NT2/D1 (cell line): ENCODE measurements at regions not wholly inside any gene's neighbourhood (a gene's known extent, or its start where the extent isn't known, plus 50 kb on each side); places are given as distances from the start of the nearest gene placed in this dataset.

Experiments used
- DNase-seq: peaks from one replicate; pipeline ENCODE4 v3.0.0-alpha.2; 2011; ENCODE audit warnings: low read depth, low spot score
- H3K27me3 ChIP-seq: 2 replicates; pipeline ENCODE4 v1.6.0; 2011; ENCODE audit warnings: mild to moderate bottlenecking; ENCODE audit not compliant: insufficient read length, insufficient read depth
- H3K36me3 ChIP-seq: 2 replicates; pipeline ENCODE4 v1.6.1; 2011; ENCODE audit warnings: mild to moderate bottlenecking, low read length, mixed read lengths; ENCODE audit not compliant: insufficient read depth, insufficient read length
- H3K4me1 ChIP-seq: 2 replicates; pipeline ENCODE4 v1.5.1; 2011; ENCODE audit not compliant: insufficient read depth, insufficient read length
- H3K4me3 ChIP-seq: 2 replicates; pipeline ENCODE4 v1.5.1; 2011; ENCODE audit warnings: low read depth; ENCODE audit not compliant: insufficient read length
- H3K9ac ChIP-seq: 2 replicates; pipeline ENCODE4 v1.6.0; 2011; ENCODE audit warnings: low read depth; ENCODE audit not compliant: insufficient read length
- H3K9me3 ChIP-seq: 2 replicates; pipeline ENCODE4 v1.5.1; 2011; ENCODE audit warnings: mild to moderate bottlenecking, low read length; ENCODE audit not compliant: insufficient read depth
- SUZ12 ChIP-seq: IDR thresholded peaks from 2 replicates; pipeline ENCODE4 v1.6.1; 2011; ENCODE audit not compliant: insufficient read length, insufficient read depth; ENCODE audit errors: extremely low read depth
- YY1 ChIP-seq: IDR thresholded peaks from 2 replicates; pipeline ENCODE4 v1.6.1; 2011; ENCODE audit not compliant: insufficient read length, insufficient read depth
- ZNF274 ChIP-seq: IDR thresholded peaks from 2 replicates; pipeline ENCODE4 v1.6.1; 2011; ENCODE audit warnings: mild to moderate bottlenecking, low read depth, low read length

- TF ChIP-seq YY1 (no peak), SUZ12 (no peak), ZNF274 (no peak)
- Histone ChIP-seq H3K9me3 (no peaks in the 10 kb centered on the region), H3K27me3 (peaks cover 24% of the 10 kb centered on the region), H3K4me1 (peaks cover 3% of the 10 kb centered on the region), H3K4me3 (no peak overlapping the region), H3K9ac (no peak overlapping the region), H3K36me3 (no peaks in the 10 kb centered on the region)
- no peak for DNase-seq
These were observed 243.5 kb downstream of the BUD13 start for GRCh38 chr11:116529271-116529670.

- DNase-seq = no peak
- Histone ChIP-seq H3K27me3 (peaks cover 21% of the 10 kb centered on the region), H3K4me3 (no peak overlapping the region)
These were observed 245.4 kb downstream of the BUD13 start for GRCh38 chr11:116527180-116527991.

DNA sequence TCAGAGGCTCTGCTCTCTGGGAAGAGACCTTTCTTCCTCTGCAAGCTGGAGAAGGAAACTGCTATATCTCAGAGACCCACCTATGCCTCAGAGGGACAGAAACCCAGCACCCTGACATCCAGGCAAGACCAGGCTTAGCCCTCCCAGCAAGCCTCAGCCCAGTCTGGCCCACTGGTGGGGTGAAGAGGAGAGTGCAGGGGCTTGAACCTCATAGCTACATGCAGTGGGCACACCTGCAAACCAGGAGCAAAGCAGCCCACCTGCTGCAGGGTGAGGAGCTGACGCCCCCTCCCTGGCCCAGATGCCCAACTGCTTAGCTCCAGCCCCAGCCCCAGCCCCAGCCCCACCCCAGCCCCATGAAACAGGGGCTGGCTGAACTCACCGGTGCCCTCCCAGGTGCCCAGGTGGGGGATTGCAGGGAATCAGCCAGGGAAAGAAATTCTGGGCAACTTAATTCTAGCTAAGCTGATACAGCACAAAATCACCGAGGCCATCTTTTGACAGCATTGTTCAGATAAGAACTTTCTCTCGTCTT, 246.8 kb downstream of the BUD13 start:
- DNase-seq = no peak
- H3K27me3 ChIP-seq = peaks cover 8% of the 10 kb centered on the region
- H3K4me3 ChIP-seq = no peak overlapping the region
- no peaks in the 10 kb centered on the region for H3K4me1 ChIP-seq
- H3K9me3 ChIP-seq = no peaks in the 10 kb centered on the region
- no peak overlapping the region for H3K9ac ChIP-seq
- H3K36me3 ChIP-seq = no peaks in the 10 kb centered on the region
- TF ChIP-seq ZNF274 (no peak), YY1 (no peak), SUZ12 (no peak)

More at GRCh38 chr11:116527180-116527991, 245.4 kb downstream of the BUD13 start:
- Histone ChIP-seq H3K9me3 (no peaks in the 10 kb centered on the region), H3K9ac (no peak overlapping the region), H3K4me1 (no peaks in the 10 kb centered on the region), H3K36me3 (no peaks in the 10 kb centered on the region)
- TF ChIP-seq YY1 (no peak), ZNF274 (no peak), SUZ12 (no peak)

DNA sequence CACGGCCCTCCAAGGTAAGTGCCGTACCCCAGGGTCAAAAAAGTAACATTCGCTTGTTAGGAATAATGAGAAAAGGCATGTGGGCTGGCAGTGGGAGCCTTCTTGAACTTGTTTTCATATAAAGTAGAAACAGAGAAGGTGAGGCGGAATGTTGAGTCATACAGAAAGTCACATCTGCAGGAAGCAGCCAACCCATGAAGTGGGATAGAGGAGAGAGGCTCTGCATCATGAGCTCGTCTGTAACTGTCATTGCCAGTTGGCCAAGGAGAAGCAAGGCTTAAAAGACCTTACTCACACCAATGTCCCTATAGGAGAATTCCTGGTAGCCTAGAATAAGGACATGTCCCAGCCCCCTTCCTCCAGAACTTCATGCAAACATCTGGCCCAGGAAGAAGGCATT, 253.3 kb downstream of the BUD13 start:
- Histone ChIP-seq H3K9ac (no peak overlapping the region), H3K4me3 (no peak overlapping the region), H3K27me3 (no peaks in the 10 kb centered on the region), H3K4me1 (no peaks in the 10 kb centered on the region), H3K9me3 (no peaks in the 10 kb centered on the region), H3K36me3 (no peaks in the 10 kb centered on the region)
- DNase-seq = no peak
- no peak for TF ChIP-seq SUZ12
- TF ChIP-seq YY1 = no peak
- TF ChIP-seq ZNF274 = no peak

GRCh38 chr11:116518141-116518540, 254.6 kb downstream of the BUD13 start:
- Histone ChIP-seq H3K9me3 (no peaks in the 10 kb centered on the region), H3K4me1 (no peaks in the 10 kb centered on the region), H3K27me3 (no peaks in the 10 kb centered on the region), H3K4me3 (no peak overlapping the region), H3K36me3 (no peaks in the 10 kb centered on the region), H3K9ac (no peak overlapping the region)
- no peak for DNase-seq
- no peak for TF ChIP-seq SUZ12
- no peak for TF ChIP-seq YY1
- no peak for TF ChIP-seq ZNF274

- Histone ChIP-seq H3K36me3 (no peaks in the 10 kb centered on the region), H3K4me3 (no peak overlapping the region), H3K9me3 (no peaks in the 10 kb centered on the region)
These were observed 255.2 kb downstream of the BUD13 start for GRCh38 chr11:116517584-116517983.

GRCh38 chr11:116517077-116517476, 255.7 kb downstream of the BUD13 start:
- Histone ChIP-seq H3K4me1 (no peaks in the 10 kb centered on the region), H3K9ac (no peak overlapping the region), H3K27me3 (no peaks in the 10 kb centered on the region), H3K4me3 (no peak overlapping the region), H3K36me3 (no peaks in the 10 kb centered on the region), H3K9me3 (no peaks in the 10 kb centered on the region)
- no peak for DNase-seq
- no peak for TF ChIP-seq ZNF274
- no peak for TF ChIP-seq SUZ12
- no peak for TF ChIP-seq YY1

More at GRCh38 chr11:116517584-116517983, 255.2 kb downstream of the BUD13 start:
- H3K4me1 ChIP-seq = no peaks in the 10 kb centered on the region
- no peak overlapping the region for H3K9ac ChIP-seq
- TF ChIP-seq ZNF274 (no peak), SUZ12 (no peak), YY1 (no peak)
- no peaks in the 10 kb centered on the region for H3K27me3 ChIP-seq
- no peak for DNase-seq
